Heart right ventricle (tissue), 16 donors: ENCODE measurements at regions not wholly inside any gene's neighbourhood (a gene's known extent, or its start where the extent isn't known, plus 50 kb on each side); places are given as distances from the start of the nearest gene placed in this dataset.

ENCODE experiments used
- ATAC-seq, 8 donors: fragments of 200-7000 bp; cut with Tn5 transposase; one replicate each; pipeline ENCODE4 v1.9.1; 2020; ENCODE audit warnings: mild to moderate bottlenecking in 8 of 8, moderate library complexity in 8 of 8, moderate number of reproducible peaks in 1 of 8
- DNase-seq, 2 donors: peaks; one replicate each; pipeline ENCODE4 v3.0.0-alpha.2; 2020
- H3K27ac ChIP-seq, 10 donors: fragments of 200-600 bp; sonication (generic) in 2 of 10; one replicate each; pipeline versions ENCODE4 v1.5.0 to v1.8.0; 2020 to 2022; ENCODE audit warnings: mild to moderate bottlenecking in 3 of 10
- H3K27me3 ChIP-seq, 7 donors: fragments of 200-600 bp; one replicate each; pipeline ENCODE4 v1.8.0; 2021 to 2022; ENCODE audit warnings: mild to moderate bottlenecking in 2 of 7
- H3K36me3 ChIP-seq, 9 donors: fragments of 200-600 bp; sonication (generic) in 1 of 9; one replicate each; pipeline versions ENCODE4 v1.5.0 to v1.8.0; 2020 to 2022; ENCODE audit warnings: mild to moderate bottlenecking in 2 of 9
- H3K4me1 ChIP-seq, 9 donors: fragments of 200-600 bp; sonication (generic) in 1 of 9; one replicate each; pipeline versions ENCODE4 v1.5.0 to v1.8.0; 2020 to 2022; ENCODE audit warnings: mild to moderate bottlenecking in 4 of 9
- H3K4me3 ChIP-seq, 10 donors: fragments of 200-600 bp; sonication (generic) in 2 of 10; one replicate each; pipeline versions ENCODE4 v1.5.0 to v1.8.0; 2020 to 2022; ENCODE audit warnings: mild to moderate bottlenecking in 7 of 10, moderate library complexity in 2 of 10
- H3K9me3 ChIP-seq, 11 donors: fragments of 200-600 bp in 10 of 11; sonication (generic) in 2 of 11; one replicate each; pipeline versions ENCODE4 v1.5.0 to v1.8.0; 2013 to 2022; ENCODE audit warnings: mild to moderate bottlenecking in 2 of 11, control low read depth in 1 of 11, moderate library complexity in 1 of 11
- CTCF ChIP-seq, 9 donors: fragments of 200-600 bp; sonication (generic) in 2 of 9; IDR thresholded peaks; one replicate each; pipeline versions ENCODE4 v1.5.0 to v1.8.0; 2021 to 2022; ENCODE audit warnings: antibody characterized with exemption in 9 of 9, mild to moderate bottlenecking in 5 of 9, moderate library complexity in 1 of 9
- WGBS, 2 donors: extraction: QIAGEN DNeasy Blood & Tissue Kit; methylation state at CpG; one replicate each; pipeline ENCODE4 v1.1.7; 2013; ENCODE audit warnings: inconsistent platforms in 1 of 2; 5-methylcytosine and 5-hydroxymethylcytosine counted together
- intact Hi-C, 10 donors: fragments of 100-400 bp; cut with DNase I; formaldehyde crosslinking; loops; one replicate each; pipeline versions ENCODE4 v1.11.1 to v1.14.2; 2022
- donor health status: Arrhythmogenic right ventricular cardiomyopathy.
- donor health status: ischemic (EF 13 %, LVEDD 7.1; RV severe dilation, severe dysfunction).
- donor health status: healthy with polysubstance abuse.
- donor health status: DM: no; HTN: yes; CAD: no.
- donor health status: DM: no; HTN: no; CAD: no.
- donor health status: ischemic (EF 25% LVEDD 6.9; RV normal size, moderate dysfunction).
- donor health status: ischemic (EF 25% LVEDD 5.7; RV mildly dilated, moderate dysfunction).
- donor health status: healthy.
- donor health status: DM: yes; HTN: yes; CAD: no.
- donor health status: Ischemic cardiomyopathy.
- donor health status: ischemic (EF 35%, LVEDD 5.7; RV mildly dilated, moderate dysfunction).
- donor health status: nonischemic (EF 11% LVEDD 7.7; RV severe dilation, severe dysfunction).
- donor health status: DM: yes; HTN: yes; CAD: no.
- donor health status: PGD.
- donor health status: ischemic (EF 29% LVEDD 5.4; RV normal size, mild dysfunction).
- donor health status: nonischemic (EF 23%, LVEDD 6.1; RV moderate dilation, normal function).

GRCh38 chr6:81895511-81896185 is 143.2 kb upstream of the TENT5A start:
- WGBS, 2 donors: 48 to 51% methylated on average over 5 of the region's 5 CpGs
- no peaks in the 10 kb centered on the region for H3K9me3 ChIP-seq
- H3K36me3 ChIP-seq: no peaks in the 10 kb centered on the region
- intact Hi-C loops: loop anchor here in 3 of 10 donors (2.0 to 10.0 kb wide), 5 partner anchors 61 to 269 kb away; partner anchors contain the start of gene TENT5A (in 1 of the 3)
- ATAC-seq (peak in 3 of 8 donors; percentile 22 to 33 (median 32)), DNase-seq (no peak)
- no peak for TF ChIP-seq CTCF (IDR thresholded peaks at IDR 0.05)
- peak overlapping the region in 1 of 10 donors; percentile 34 for H3K4me3 ChIP-seq
- H3K27ac ChIP-seq: peak overlapping the region; percentile 57 to 88 (median 83)
- no peaks in the 10 kb centered on the region for H3K27me3 ChIP-seq
- peaks cover 2 to 72% (median 32%) of the 10 kb centered on the region in 9 donors for H3K4me1 ChIP-seq

- no peaks in the 10 kb centered on the region for H3K36me3 ChIP-seq
- no peaks in the 10 kb centered on the region for H3K27me3 ChIP-seq
- H3K9me3 ChIP-seq: no peaks in the 10 kb centered on the region
- H3K4me3 ChIP-seq: peak overlapping the region in 5 of 10 donors; percentile 9 to 34 (median 23)
- intact Hi-C loops: loop anchor here in 3 of 10 donors (2.0 to 10.0 kb wide), 7 partner anchors 38 to 270 kb away; partner anchors contain the start of gene TENT5A (in 2 of the 3)
- TF ChIP-seq CTCF (IDR thresholded peaks at IDR 0.05): no peak
- DNase-seq (peak; percentile 47 to 69), ATAC-seq (peak; percentile 80 to 97 (median 90))
- H3K27ac ChIP-seq: peak overlapping the region; percentile 57 to 88 (median 83)
- peaks cover 2 to 66% (median 32%) of the 10 kb centered on the region in 9 donors for H3K4me1 ChIP-seq
- WGBS, 2 donors: 29 to 40% methylated on average over 6 of the region's 6 CpGs
These were observed 142.3 kb upstream of the TENT5A start for GRCh38 chr6:81894788-81895271.

- H3K36me3 ChIP-seq: no peaks in the 10 kb centered on the region
- peak in 1 of 2 donors; percentile 26 for DNase-seq
- H3K9me3 ChIP-seq: no peaks in the 10 kb centered on the region
- peak overlapping the region; percentile 46 to 88 (median 83) for H3K27ac ChIP-seq
- H3K4me3 ChIP-seq: peak overlapping the region in 4 of 10 donors; percentile 20 to 34 (median 24)
- no peaks in the 10 kb centered on the region for H3K27me3 ChIP-seq
- peak; percentile 72 to 86 (median 78) for ATAC-seq
- intact Hi-C loops: loop anchor here in 3 of 10 donors (2.0 to 10.0 kb wide), 6 partner anchors 37 to 270 kb away; partner anchors contain the start of gene TENT5A (in 1 of the 3)
- 40 to 41% methylated on average over 4 of the region's 4 CpGs for WGBS, 2 donors
- peaks cover 2 to 66% (median 32%) of the 10 kb centered on the region in 9 donors for H3K4me1 ChIP-seq
- TF ChIP-seq CTCF (IDR thresholded peaks at IDR 0.05): no peak
These were observed 141.8 kb upstream of the TENT5A start for GRCh38 chr6:81894306-81894705.

GRCh38 chr6:81892891-81893290 is 140.4 kb upstream of the TENT5A start:
- Histone ChIP-seq H3K4me3 (no peak overlapping the region), H3K4me1 (peaks cover 2 to 59% (median 29%) of the 10 kb centered on the region in 9 donors), H3K27ac (peak overlapping the region in 4 of 10 donors; percentile 73 to 84 (median 82)), H3K36me3 (no peaks in the 10 kb centered on the region), H3K9me3 (no peaks in the 10 kb centered on the region), H3K27me3 (no peaks in the 10 kb centered on the region)
- intact Hi-C loops: loop anchor here in 3 of 10 donors (5.0 to 10.0 kb wide), 5 partner anchors 36 to 272 kb away; partner anchors contain the start of gene TENT5A (in 1 of the 3)
- 46 to 54% methylated on average over 3 of the region's 3 CpGs for WGBS, 2 donors
- TF ChIP-seq CTCF (IDR thresholded peaks at IDR 0.05): no peak
- DNase-seq: no peak
- no peak for ATAC-seq
